T-cell (primary cell): ENCODE measurements at regions not wholly inside any gene's neighbourhood (a gene's known extent, or its start where the extent isn't known, plus 50 kb on each side); places are given as distances from the start of the nearest gene placed in this dataset.
"Not testable (repeated sequence)": the region's sequence is repeated elsewhere in the genome, so short reads cannot be mapped to it uniquely, and the experiment has no call there.

Experiments used
- ATAC-seq, 4 experiments: fragments of 200-7000 bp in 3 of 4; fragments of 150-1000 bp in 1 of 4; cut with Tn5 transposase; replicated peaks in 1 of 4; 1 replicate in 3 of 4; 2 replicates in 1 of 4; pipeline ENCODE4 v1.10.0; 2021; ENCODE audit warnings: moderate library complexity in 3 of 4, mild to moderate bottlenecking in 2 of 4, moderate number of reproducible peaks in 1 of 4
- CTCF ChIA-PET, 2 donors: fragments of 300-600 bp; sonication (Branson Sonifier 250); formaldehyde crosslinking; loops; one replicate each; lab custom pipeline; 2022; ENCODE audit warnings: antibody characterized with exemption in 2 of 2; lab: Charles Lee
- POLR2A ChIA-PET, 2 donors: fragments of 300-600 bp; sonication (Branson Sonifier 250); formaldehyde crosslinking; loops; one replicate each; lab custom pipeline; 2022; ENCODE audit warnings: antibody characterized with exemption in 2 of 2; lab: Charles Lee
- DNase-seq, 35 experiments: peaks; one replicate each; pipeline versions ENCODE4 v3.0.0 to v3.0.0-alpha.2; 2013 to 2023
- H3K27ac ChIP-seq: one replicate; pipeline ENCODE4 v1.5.1; 2013; ENCODE audit warnings: low read length
- H3K27me3 ChIP-seq, 2 experiments: replicated peaks in 1 of 2; 1 replicate in 1 of 2; 2 replicates in 1 of 2; pipeline versions ENCODE4 v1.6.1 to v1.7.0; 2013; ENCODE audit warnings: low read length in 1 of 2, mixed read lengths in 1 of 2; ENCODE audit not compliant: control insufficient read depth in 2 of 2, insufficient read depth in 2 of 2; ENCODE audit errors: extremely low read depth in 1 of 2
- H3K36me3 ChIP-seq, 2 donors: 1 replicate in 1 of 2; 2 replicates in 1 of 2; pipeline versions ENCODE4 v1.6.1 to v1.7.0; 2013; ENCODE audit warnings: low read length in 1 of 2; ENCODE audit not compliant: control insufficient read depth in 2 of 2, insufficient read depth in 1 of 2; ENCODE audit errors: extremely low read depth in 1 of 2
- H3K4me1 ChIP-seq, 2 experiments: 1 replicate in 1 of 2; 2 replicates in 1 of 2; pipeline versions ENCODE4 v1.6.1 to v1.7.0; 2013; ENCODE audit warnings: low read length in 2 of 2, mixed read lengths in 1 of 2; ENCODE audit not compliant: insufficient read depth in 2 of 2, control insufficient read depth in 1 of 2; ENCODE audit errors: extremely low read depth in 1 of 2
- H3K4me3 ChIP-seq, 2 donors: 1 replicate in 1 of 2; 2 replicates in 1 of 2; pipeline versions ENCODE4 v1.5.1 to v1.7.0; 2013; ENCODE audit warnings: mild to moderate bottlenecking in 2 of 2, low read length in 1 of 2, moderate library complexity in 1 of 2; ENCODE audit not compliant: control insufficient read depth in 1 of 2; ENCODE audit errors: extremely low read depth in 1 of 2
- H3K9me3 ChIP-seq: 2 replicates; pipeline ENCODE4 v1.7.0; 2013
- H3K27ac Mint-ChIP-seq, 2 donors: one replicate each; pipeline ENCODE4 v1.8.0; 2020 to 2021; ENCODE audit warnings: mild to moderate bottlenecking in 2 of 2, mixed read lengths in 2 of 2
- H3K27me3 Mint-ChIP-seq, 2 donors: one replicate each; pipeline ENCODE4 v1.8.0; 2021 to 2022; ENCODE audit warnings: mixed read lengths in 2 of 2
- H3K36me3 Mint-ChIP-seq: one replicate; pipeline ENCODE4 v1.8.0; 2021; ENCODE audit warnings: mixed read lengths
- H3K4me1 Mint-ChIP-seq, 3 donors: one replicate each; pipeline ENCODE4 v1.8.0; 2020 to 2022; ENCODE audit warnings: mixed read lengths in 3 of 3, mild to moderate bottlenecking in 1 of 3
- H3K4me3 Mint-ChIP-seq, 3 donors: one replicate each; pipeline ENCODE4 v1.8.0; 2020 to 2022; ENCODE audit warnings: mild to moderate bottlenecking in 3 of 3, mixed read lengths in 3 of 3, moderate library complexity in 3 of 3
- H3K9me3 Mint-ChIP-seq, 3 donors: one replicate each; pipeline ENCODE4 v1.8.0; 2020 to 2022; ENCODE audit warnings: mixed read lengths in 3 of 3
- WGBS: methylation state at CpG from one replicate; pipeline ENCODE4 v1.1.5; 2013; ENCODE audit warnings: missing lambda C conversion rate; ENCODE audit not compliant: insufficient coverage; 5-methylcytosine and 5-hydroxymethylcytosine counted together

DNA sequence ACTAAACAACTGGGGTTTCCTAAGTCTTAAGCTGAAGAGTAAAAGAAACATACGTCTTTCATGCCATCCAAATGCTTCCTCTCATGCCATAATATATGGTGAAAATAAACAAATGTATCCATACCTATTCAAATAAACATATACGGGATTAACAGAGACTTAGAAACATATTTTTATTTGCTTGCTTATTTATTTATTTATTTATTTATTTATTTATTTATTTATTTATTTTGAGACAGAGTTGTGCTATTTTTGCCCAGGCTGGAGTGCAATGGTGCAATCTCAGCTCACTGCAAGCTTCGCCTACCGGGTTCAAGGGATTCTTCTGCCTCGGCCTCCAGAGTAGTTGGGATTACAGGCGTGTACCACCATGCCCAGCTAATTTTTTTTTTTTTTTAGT lies 291.6 kb upstream of the CNTN5 start:
- H3K9me3 Mint-ChIP-seq = peaks cover 5 to 30% (median 12%) of the 10 kb centered on the region in 3 donors
- POLR2A ChIA-PET = no interaction called here
- CTCF ChIA-PET = no interaction called here
- no peaks in the 10 kb centered on the region for H3K27me3 Mint-ChIP-seq
- Histone ChIP-seq H3K4me1 (no peaks in the 10 kb centered on the region), H3K9me3 (no peaks in the 10 kb centered on the region), H3K4me3 (no peak overlapping the region), H3K27ac (no peak overlapping the region), H3K27me3 (no peaks in the 10 kb centered on the region), H3K36me3 (no peaks in the 10 kb centered on the region)
- H3K36me3 Mint-ChIP-seq = no peaks in the 10 kb centered on the region
- ATAC-seq (no peak), DNase-seq (no peak)
- WGBS = 92% methylated on average over 2 of the region's 6 CpGs
- no peak overlapping the region for H3K4me3 Mint-ChIP-seq
- H3K4me1 Mint-ChIP-seq = no peaks in the 10 kb centered on the region
- no peak overlapping the region for H3K27ac Mint-ChIP-seq

DNA sequence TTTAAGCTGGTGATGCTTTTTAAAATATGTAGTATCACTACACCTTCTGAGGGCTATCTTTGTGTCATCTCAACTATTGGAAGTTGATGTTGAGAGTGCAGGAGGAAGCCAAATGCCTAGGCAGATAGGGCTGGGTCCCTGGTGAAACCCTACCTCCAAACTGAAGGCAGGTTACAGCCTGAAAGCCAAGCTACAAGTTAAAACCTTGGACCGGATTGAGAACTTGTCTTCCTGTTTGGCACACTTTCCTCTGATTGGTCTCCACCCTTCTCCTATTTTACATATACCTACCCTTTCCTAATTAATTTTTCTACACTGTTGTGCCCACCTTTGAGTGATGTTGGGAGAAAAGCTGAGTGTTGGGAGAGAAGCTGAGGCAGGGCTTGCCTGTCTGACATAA lies 287.8 kb upstream of the CNTN5 start:
- DNase-seq = no peak
- ATAC-seq = no peak
- Histone ChIP-seq H3K27me3 (no peaks in the 10 kb centered on the region), H3K4me3 (no peak overlapping the region), H3K9me3 (no peaks in the 10 kb centered on the region), H3K4me1 (no peaks in the 10 kb centered on the region), H3K27ac (no peak overlapping the region), H3K36me3 (no peaks in the 10 kb centered on the region)
- H3K36me3 Mint-ChIP-seq = no peaks in the 10 kb centered on the region
- WGBS = no CpG with 5 or more reads among the region's 1 CpG
- POLR2A ChIA-PET = no interaction called here
- H3K9me3 Mint-ChIP-seq = peaks cover 5 to 30% (median 30%) of the 10 kb centered on the region in 3 donors
- no peaks in the 10 kb centered on the region for H3K4me1 Mint-ChIP-seq
- H3K27ac Mint-ChIP-seq = no peak overlapping the region
- CTCF ChIA-PET = no interaction called here
- no peak overlapping the region for H3K4me3 Mint-ChIP-seq
- H3K27me3 Mint-ChIP-seq = no peaks in the 10 kb centered on the region

GRCh38 chr11:98733378-98733777 lies 287.4 kb upstream of the CNTN5 start:
- POLR2A ChIA-PET, DNase-seq, H3K27me3 ChIP-seq, H3K27ac Mint-ChIP-seq, H3K27ac ChIP-seq, H3K27me3 Mint-ChIP-seq, H3K36me3 ChIP-seq, H3K4me3 ChIP-seq, ATAC-seq, CTCF ChIA-PET, H3K4me3 Mint-ChIP-seq, H3K36me3 Mint-ChIP-seq, H3K4me1 ChIP-seq, H3K9me3 ChIP-seq, H3K4me1 Mint-ChIP-seq: not testable (repeated sequence)
- WGBS = 87% methylated on average over 4 of the region's 5 CpGs
- peaks cover 5 to 30% (median 26%) of the 10 kb centered on the region in 3 donors for H3K9me3 Mint-ChIP-seq

DNA sequence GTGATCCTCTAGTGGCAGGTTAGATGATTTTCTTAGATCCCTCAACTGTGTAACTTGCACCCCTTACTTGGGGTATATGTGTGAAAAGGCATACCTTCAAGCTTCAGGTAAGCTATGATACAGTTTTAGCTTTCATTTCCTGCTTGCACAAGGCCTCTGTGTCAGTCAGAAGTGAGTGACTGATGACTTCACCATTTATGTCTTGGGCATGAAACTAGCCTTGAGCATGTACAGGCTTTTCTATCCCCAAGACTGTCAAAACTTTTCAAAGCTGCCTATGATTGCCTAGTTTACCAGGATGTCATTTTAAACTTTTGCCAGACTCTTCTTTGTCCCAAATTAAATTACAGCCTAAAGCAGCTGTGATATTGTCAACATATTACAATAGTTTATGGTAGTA lies 286.1 kb upstream of the CNTN5 start:
- Mint-ChIP-seq H3K9me3 (peaks cover 5 to 34% (median 22%) of the 10 kb centered on the region in 3 donors), H3K36me3 (no peaks in the 10 kb centered on the region), H3K4me1 (no peaks in the 10 kb centered on the region), H3K27ac (no peak overlapping the region), H3K27me3 (no peaks in the 10 kb centered on the region), H3K4me3 (no peak overlapping the region)
- Histone ChIP-seq H3K27me3 (no peaks in the 10 kb centered on the region), H3K27ac (no peak overlapping the region), H3K9me3 (no peaks in the 10 kb centered on the region), H3K4me1 (no peaks in the 10 kb centered on the region), H3K4me3 (no peak overlapping the region), H3K36me3 (no peaks in the 10 kb centered on the region)
- ATAC-seq = no peak
- ChIA-PET CTCF (no interaction called here), POLR2A (no interaction called here)
- no peak for DNase-seq

GRCh38 chr11:98736833-98737232 lies 283.9 kb upstream of the CNTN5 start:
- Histone ChIP-seq H3K4me3 (no peak overlapping the region), H3K36me3 (no peaks in the 10 kb centered on the region), H3K4me1 (no peaks in the 10 kb centered on the region), H3K9me3 (no peaks in the 10 kb centered on the region), H3K27ac (no peak overlapping the region), H3K27me3 (no peaks in the 10 kb centered on the region)
- ChIA-PET POLR2A (no interaction called here), CTCF (no interaction called here)
- H3K27ac Mint-ChIP-seq = no peak overlapping the region
- H3K4me3 Mint-ChIP-seq = no peak overlapping the region
- no peaks in the 10 kb centered on the region for H3K27me3 Mint-ChIP-seq
- no peaks in the 10 kb centered on the region for H3K36me3 Mint-ChIP-seq
- peaks cover 5 to 28% (median 22%) of the 10 kb centered on the region in 3 donors for H3K9me3 Mint-ChIP-seq
- DNase-seq (no peak), ATAC-seq (no peak)
- H3K4me1 Mint-ChIP-seq = no peaks in the 10 kb centered on the region
- WGBS = 84% methylated on average over 7 of the region's 7 CpGs

GRCh38 chr11:98740321-98740720 lies 280.4 kb upstream of the CNTN5 start:
- ChIA-PET POLR2A (no interaction called here), CTCF (no interaction called here)
- Histone ChIP-seq H3K27me3 (no peaks in the 10 kb centered on the region), H3K9me3 (no peaks in the 10 kb centered on the region), H3K4me1 (no peaks in the 10 kb centered on the region), H3K36me3 (no peaks in the 10 kb centered on the region), H3K4me3 (no peak overlapping the region), H3K27ac (no peak overlapping the region)
- Mint-ChIP-seq H3K36me3 (no peaks in the 10 kb centered on the region), H3K4me3 (no peak overlapping the region), H3K27ac (no peak overlapping the region), H3K27me3 (no peaks in the 10 kb centered on the region), H3K9me3 (peaks cover 9 to 11% (median 10%) of the 10 kb centered on the region in 3 donors), H3K4me1 (no peaks in the 10 kb centered on the region)
- DNase-seq (no peak), ATAC-seq (no peak)

DNA sequence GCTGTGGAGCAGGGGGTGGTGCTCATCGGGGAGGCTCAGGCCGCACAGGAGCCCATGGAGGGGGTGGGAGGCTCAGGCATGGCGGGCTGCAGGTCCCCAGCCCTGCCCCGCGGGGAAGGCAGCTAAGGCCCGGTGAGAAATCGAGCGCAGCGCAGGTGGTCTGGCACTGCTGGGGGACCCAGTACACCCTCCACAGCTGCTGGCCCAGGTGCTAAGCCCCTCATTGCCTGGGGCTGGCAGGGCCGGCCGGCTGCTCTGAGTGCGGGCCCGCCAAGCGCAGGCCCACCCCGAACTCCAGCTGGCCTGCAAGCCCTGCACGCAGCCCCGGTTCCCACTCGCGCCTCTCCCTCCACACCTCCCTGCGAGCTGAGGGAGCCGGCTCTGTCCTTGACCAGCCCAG lies 257.3 kb upstream of the CNTN5 start:
- H3K27me3 ChIP-seq, H3K27ac ChIP-seq, H3K4me3 Mint-ChIP-seq, H3K4me3 ChIP-seq, H3K9me3 ChIP-seq, H3K27ac Mint-ChIP-seq, DNase-seq, H3K36me3 Mint-ChIP-seq, H3K27me3 Mint-ChIP-seq, CTCF ChIA-PET, H3K36me3 ChIP-seq, H3K4me1 ChIP-seq, H3K4me1 Mint-ChIP-seq, POLR2A ChIA-PET, ATAC-seq: not testable (repeated sequence)
- H3K9me3 Mint-ChIP-seq = peaks cover 13 to 20% (median 16%) of the 10 kb centered on the region in 3 donors
- WGBS = 93% methylated on average over 12 of the region's 21 CpGs
